GM18861 (cell line): ENCODE measurements at regions not wholly inside any gene's neighbourhood (a gene's known extent, or its start where the extent isn't known, plus 50 kb on each side); places are given as distances from the start of the nearest gene placed in this dataset.

ENCODE experiments used
- ATAC-seq: cut with Tn5 transposase; IDR thresholded peaks from one replicate; pipeline ENCODE4 v1.9.1; 2021; ENCODE audit not compliant: unreplicated experiment

- no peak for ATAC-seq
Observed at GRCh38 chr2:18325118-18325517, 235.3 kb downstream of the RDH14 start.

GRCh38 chr2:18319987-18320386, 240.5 kb downstream of the RDH14 start:
- ATAC-seq: no peak

GRCh38 chr2:18317017-18317416, 243.4 kb downstream of the RDH14 start:
- ATAC-seq: no peak

- no peak for ATAC-seq
Observed at GRCh38 chr2:18312818-18313217, 247.6 kb downstream of the RDH14 start.

GRCh38 chr2:18311420-18312195, 248.8 kb downstream of the RDH14 start:
- ATAC-seq: no peak

GRCh38 chr2:18309627-18310026, 250.8 kb downstream of the RDH14 start:
- ATAC-seq: no peak

- ATAC-seq: no peak
Observed at GRCh38 chr2:18309188-18309587, 251.3 kb downstream of the RDH14 start.

- ATAC-seq: no peak
Observed at GRCh38 chr2:18304849-18305248, 255.6 kb downstream of the RDH14 start.

- no peak for ATAC-seq
Observed at GRCh38 chr2:18301421-18302139, 258.9 kb downstream of the RDH14 start.

- no peak for ATAC-seq
Observed at GRCh38 chr2:18299423-18300212, 260.8 kb downstream of the RDH14 start.

- no peak for ATAC-seq
Observed at GRCh38 chr2:18297534-18298058, 262.9 kb downstream of the RDH14 start.

- no peak for ATAC-seq
Observed at GRCh38 chr2:18290386-18290785, 270.1 kb downstream of the RDH14 start.

- ATAC-seq: no peak
Observed at GRCh38 chr2:18286897-18287296, 273.6 kb downstream of the RDH14 start.

- no peak for ATAC-seq
Observed at GRCh38 chr2:18284331-18284730, 276.1 kb downstream of the RDH14 start.

- no peak for ATAC-seq
Observed at GRCh38 chr2:18282026-18282425, 278.4 kb downstream of the RDH14 start.

GRCh38 chr2:18276583-18277075, 283.8 kb downstream of the RDH14 start:
- no peak for ATAC-seq

GRCh38 chr2:18273205-18273604, 287.2 kb downstream of the RDH14 start:
- ATAC-seq: no peak

- ATAC-seq: no peak
Observed at GRCh38 chr2:18272148-18272494, 288.3 kb downstream of the RDH14 start.

- ATAC-seq: no peak
Observed at GRCh38 chr2:18271370-18272147, 288.9 kb downstream of the RDH14 start.

GRCh38 chr2:18268400-18268799, 292.1 kb downstream of the RDH14 start:
- ATAC-seq: no peak

GRCh38 chr2:18267501-18267900, 293.0 kb downstream of the RDH14 start:
- no peak for ATAC-seq
